ENCODE measurements at regions not wholly inside any gene's neighbourhood (a gene's known extent, or its start where the extent isn't known, plus 50 kb on each side); places are given as distances from the start of the nearest gene placed in this dataset.

DNA sequence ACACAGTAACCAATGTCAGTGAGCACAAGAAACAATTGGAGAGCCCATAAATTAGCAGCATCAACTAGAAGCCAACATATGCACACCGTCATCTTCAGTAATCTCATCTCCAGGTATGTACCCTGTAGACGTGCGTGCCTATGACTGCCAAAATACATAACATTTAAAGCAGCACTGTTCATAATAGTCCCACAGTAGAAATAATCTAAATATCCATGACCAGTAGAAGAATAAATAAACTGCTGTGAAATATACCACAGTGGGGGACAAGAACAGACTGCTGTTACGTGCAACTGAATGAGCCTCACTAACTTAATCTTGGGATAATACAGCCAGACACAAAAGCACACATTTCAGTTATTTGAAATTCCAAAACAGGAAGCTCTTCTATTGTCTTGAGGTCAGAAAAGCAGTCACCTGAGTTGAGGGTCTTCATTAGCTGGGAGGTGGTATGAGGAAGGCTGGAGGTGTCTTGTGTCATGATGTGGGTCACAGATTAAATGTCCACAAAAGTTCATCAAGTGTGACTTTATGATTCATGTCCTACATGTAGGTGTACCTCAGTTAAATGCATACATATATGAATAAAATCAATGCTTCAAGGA is 454.2 kb upstream of the AKR1E2 start:
- DNase-seq = no peak

DNA sequence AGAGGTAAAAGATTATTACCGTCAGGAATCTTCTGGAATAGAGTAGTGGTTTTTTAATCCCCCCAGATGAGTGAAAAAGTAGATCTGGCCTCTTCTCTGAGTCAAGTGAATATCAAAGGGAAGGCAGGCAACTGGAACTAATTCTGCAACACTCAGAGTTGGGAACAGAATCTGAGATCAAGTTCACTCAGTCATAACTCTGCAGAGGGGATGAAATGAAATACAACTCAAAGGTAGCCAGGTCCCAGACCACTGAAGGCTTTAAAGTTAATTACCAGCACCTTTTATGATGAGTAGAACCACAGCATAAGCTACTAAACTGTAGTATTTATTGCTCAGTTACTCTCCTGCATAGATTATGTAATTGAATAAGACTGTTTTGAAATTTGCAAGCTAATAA is 455.6 kb upstream of the AKR1E2 start:
- DNase-seq = no peak

DNA sequence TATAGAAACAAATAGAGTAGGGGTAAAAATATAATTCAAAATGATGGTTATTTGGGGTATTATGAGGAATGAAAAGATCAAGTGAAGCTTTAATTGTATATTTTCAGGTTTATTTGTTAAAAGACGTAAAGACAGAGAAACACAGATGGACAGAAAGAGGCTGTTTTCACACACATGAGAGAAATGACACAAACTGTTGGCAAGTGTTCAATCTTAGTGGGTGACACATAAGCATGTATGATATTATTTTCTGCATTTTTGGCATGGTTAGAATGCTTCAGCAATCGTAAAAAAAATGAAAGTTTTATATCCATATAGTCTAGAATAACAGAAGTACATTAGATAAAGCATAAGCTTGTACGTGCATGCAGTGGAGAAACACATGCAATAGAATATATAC is 464.4 kb upstream of the AKR1E2 start:
- no peak for DNase-seq

DNA sequence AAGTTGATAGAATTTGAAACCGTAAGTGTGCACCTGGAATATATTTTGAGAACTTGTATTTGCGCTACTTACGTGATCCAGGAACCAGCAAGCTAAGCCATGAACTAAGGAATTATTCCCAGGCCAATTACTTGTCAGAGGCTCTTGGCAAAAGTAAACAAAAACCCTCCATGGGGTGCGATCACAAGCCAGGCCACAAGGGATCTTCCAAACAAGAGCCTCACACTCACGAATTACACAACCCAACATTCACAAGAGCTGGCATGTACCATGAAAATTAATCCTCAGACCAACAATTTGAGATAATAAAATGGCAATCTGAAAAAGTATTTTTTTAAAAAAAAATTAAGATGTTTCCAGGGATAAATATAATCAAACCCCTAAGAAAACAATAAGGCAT is 467.0 kb upstream of the AKR1E2 start:
- DNase-seq = no peak

DNA sequence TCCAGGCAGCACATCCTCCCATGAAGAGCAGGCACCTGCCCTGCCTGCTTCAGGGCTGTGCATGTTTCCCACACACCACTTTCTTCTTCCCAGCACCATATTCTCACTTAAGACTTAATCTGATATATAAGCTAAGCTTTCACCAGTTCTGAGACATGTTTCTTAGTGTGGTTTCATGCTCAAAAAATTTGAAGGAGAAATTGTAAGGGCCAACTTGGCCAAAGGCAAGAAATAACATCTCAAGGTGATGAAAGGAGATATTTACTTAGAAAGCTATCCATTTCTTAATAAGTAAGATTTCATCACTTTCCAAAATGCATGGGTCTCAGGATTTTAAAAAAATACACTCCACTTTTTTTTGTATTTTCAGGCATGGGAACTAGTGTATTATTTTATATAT is 468.1 kb upstream of the AKR1E2 start:
- no peak for DNase-seq

DNA sequence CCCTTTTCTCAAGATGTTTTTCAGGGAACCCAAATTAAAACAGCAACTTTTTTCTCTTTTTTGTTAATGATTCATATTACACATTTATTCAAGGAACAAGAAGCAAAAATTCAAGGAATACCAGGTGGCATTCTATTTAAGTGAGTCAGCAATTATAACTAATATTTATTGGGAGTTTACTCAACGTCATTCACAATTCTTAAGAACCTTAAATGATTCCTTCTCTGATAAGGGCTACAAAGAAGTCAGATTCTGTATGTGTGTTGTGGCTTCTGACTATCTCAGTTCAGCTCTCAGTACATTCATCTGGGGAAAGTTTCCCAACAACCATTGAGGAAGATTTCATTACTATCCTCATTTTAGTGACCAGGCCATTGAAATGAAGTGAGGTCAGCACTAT is 470.7 kb upstream of the AKR1E2 start:
- DNase-seq = no peak

DNA sequence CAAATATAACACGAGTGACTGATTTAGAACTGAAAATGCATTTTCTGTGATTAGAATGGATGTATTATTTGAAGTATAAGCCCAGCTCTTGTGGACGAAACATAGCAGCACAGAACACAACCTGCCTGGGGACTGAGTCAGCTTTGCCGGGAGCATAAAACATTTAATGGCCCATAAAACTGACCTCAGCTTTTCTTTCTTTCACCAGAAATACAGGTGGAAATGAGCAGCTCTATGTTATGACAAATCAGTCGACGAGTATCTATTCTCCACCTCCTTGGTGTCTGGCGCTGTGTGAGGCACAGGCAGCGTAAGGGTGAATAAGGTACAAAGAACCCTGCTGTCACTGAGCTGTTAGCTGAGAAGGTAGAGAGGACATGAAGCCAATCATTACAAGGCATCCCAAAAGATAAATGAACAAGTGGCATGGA is 471.6 kb upstream of the AKR1E2 start:
- DNase-seq = no peak

DNA sequence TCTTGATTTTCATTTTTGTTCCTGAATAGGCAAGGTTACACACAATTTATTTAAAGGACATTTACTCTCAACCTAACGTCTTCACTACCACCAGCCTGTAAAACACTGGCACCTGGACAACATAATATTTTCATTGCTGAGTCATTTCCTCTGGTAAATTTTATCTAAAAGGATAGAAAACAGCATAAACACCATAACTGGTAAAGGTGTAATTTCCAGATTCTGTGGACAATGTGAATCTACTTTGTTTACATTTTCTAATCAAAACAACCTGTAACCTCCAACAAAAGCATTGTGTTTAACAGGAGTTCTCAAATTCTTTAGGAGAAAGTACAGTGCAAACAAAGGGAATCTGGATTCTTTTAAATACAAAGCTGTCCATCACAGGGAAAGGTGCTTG is 472.0 kb upstream of the AKR1E2 start:
- peak in 1 of 2 experiments; percentile 3 for DNase-seq

DNA sequence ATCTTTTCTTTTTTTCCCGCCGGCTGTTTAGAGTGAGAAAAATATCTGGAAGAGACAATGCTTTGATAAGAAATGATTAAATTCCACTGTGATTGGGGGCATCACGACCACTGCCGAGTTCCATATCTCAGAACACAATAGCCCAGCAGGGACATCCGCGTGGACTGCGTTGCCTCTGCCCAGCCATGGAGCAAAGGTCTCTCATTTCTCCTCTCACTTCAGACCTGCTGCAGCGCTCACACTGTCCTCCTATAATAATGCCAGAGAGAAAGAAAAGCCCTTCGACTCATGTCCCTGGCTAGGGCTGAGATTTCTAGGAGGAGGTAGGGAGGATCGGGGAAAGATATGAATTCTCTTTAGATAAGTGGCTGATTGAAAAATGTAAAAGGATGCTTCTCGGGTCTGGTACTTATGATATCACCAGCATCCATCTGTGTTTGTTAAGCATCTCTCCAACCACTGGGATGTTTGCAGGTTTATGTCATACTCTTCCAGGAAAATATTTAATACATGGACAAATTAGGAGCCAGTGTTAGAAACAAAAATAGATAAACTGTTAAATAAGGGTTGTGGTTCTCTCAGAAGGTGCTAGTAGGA is 472.9 kb upstream of the AKR1E2 start:
- DNase-seq = no peak

DNA sequence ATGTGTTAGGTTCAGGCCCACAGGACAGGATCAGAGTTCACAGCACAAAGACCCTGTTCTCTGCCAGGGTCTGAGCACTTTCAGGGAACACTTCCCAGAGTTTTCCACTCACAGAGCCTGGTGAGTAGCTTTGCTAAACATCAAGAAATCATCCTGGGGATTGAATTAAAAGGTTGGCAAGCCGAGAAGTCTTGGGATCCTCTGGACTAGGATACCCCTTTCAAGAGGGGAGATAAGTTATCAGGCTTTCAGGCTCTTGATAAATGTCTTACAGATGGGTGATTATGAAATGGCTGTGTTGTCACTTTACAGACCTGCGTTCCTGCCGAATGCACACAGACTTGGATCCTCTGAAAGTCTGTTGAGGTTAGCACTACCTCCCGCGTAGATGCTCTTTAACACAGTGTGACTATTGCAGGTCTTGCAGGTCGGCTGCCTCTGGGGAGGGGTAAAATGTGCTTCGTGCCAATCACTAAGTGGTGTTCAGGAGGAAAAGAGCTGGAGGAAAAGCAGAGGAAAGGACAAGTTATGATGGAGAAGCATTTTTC is 473.5 kb upstream of the AKR1E2 start:
- DNase-seq = no peak

DNA sequence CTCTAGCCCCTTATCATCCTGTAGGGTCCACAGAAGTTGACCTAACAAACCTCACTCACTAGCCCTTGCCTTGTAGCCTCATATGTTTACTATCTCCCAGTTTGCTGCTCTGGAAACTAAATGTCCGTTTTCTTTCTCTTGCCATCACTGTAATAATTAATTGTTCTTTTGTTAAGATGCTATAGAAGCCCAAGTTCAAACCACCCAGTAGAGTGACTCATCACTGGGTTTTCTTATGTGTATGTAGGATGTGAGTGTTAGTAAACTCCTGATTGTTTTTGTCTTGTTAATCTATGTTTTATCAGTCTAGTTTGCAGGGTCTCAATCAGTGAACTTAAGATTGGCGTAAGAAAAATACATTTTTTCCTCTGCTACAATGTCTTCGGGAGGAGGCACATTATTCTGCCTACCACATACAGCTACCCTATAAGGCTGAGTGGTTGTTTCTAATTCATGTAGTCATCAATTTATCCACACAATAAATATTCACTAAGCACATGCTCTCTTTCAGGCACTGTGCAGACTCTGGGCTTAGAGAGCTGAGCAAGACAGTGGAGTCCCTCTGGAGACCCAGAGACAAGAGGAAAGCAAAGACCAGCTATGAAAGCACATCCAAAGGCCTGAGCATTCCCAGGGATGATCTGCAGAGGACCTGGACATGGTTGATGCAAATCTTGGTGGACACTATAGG is 474.1 kb upstream of the AKR1E2 start:
- no peak for DNase-seq

DNA sequence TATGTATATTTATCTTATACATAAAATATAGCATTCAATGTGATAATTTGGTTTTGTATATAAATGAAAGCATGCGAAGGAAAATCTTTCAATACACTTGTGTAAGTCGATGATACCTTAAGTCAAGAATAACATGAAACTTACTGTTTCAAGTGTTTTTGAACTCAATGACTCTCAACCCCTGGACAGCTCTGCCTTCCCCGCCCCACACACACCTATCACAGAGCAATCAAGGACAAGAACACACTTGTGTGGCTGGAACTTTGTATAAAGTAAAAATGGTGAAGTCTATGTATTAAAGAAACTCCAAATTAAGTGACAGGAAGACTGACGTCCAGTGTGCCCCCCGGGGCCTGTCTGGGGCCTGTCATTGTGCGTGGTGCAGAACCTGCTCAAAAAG is 478.6 kb upstream of the AKR1E2 start:
- no peak for DNase-seq

DNA sequence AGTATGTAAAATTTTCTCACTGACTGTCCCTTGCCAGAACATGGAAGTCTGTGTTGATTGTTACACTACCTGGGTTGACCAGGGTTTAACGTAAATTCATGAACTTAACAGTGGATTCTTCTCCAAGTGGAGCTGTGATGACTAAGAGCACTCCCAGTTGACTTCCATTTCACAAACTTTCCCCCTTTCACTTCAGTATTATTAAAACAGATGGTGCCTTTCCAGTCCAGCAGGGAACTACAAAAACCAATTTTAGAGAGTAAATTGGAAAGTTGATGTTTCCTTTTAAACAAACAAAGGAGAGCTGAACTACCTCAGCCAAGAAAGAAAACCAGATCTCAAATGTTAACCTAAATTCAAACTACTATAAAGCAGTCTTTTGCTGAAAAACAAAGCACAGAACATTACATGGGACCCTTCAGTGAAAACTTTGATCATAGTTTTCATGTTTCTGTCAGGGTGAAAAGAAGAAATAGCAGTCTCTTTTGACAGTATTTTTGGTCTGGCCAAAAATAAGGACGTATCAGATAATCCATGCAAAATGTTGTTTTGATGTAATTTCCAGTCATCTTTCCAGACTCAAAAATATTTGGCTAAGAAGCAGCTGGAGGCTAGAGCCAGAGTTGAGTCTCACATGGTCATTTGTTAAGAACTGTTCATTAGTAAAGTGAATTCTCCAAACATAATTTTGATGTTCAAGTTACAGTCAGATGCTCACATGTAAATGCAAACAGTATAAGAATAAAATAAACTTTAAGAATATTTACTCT is 479.9 kb upstream of the AKR1E2 start:
- no peak for DNase-seq

DNA sequence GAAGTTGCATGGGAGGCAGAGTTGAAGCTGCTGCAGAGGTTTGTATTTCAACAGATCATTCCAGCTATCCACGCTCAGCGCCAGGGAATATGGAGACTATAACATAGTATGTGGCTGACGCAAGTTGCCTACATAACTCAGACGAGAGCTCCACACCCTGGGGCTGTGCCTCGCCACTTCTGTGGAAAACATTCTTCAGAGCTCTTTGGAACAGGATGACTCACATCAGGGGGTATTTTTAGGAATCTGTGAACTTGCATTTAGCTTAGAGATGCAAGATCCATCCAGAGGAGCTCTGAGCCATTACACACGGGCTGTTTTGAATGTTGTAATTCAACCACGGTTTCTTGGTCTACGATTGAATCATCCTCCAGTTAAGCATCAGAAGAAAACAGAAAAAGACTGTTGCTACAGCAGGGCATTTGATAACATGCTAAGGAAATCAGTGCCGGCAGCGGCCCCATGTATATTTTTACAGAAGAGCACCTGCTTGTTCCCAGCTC is 481.5 kb upstream of the AKR1E2 start:
- DNase-seq = no peak

DNA sequence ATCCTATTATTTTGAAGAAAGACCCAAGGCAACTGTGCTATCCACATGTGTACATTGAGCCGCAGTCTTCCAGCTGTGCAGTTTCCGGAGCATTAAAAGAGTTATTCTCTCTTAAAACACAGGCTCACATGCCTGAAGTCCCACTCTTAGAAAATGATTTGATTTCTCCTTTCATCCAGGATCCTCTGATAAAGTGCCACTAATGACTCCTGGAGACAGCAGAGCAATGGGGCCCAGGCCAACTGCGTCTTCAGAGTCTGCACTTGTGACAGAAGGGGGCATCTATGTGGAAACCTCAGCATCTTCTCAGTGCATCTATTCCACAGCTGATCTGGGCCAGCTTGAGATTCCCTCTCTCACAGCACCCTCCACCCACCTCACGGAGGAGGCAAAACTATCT is 482.1 kb upstream of the AKR1E2 start:
- DNase-seq = no peak

DNA sequence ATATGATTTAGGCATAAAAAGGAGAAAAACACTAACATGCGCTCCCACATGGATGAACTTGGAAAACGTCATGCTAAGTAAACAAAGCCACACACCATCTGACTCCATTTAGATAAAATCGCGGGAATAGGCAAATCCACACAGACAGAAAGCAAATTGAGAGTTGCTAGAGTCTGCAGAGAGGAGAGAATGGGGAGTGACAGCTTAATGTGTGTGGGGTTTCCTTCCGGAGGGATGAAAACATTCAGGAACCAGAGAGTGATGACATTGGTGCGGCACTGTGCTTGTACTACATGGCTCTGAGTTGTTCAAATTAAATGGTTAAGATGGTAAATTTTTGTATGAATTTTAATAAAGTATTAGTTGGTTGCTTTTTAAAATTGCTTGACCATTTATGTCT is 482.9 kb upstream of the AKR1E2 start:
- no peak for DNase-seq

DNA sequence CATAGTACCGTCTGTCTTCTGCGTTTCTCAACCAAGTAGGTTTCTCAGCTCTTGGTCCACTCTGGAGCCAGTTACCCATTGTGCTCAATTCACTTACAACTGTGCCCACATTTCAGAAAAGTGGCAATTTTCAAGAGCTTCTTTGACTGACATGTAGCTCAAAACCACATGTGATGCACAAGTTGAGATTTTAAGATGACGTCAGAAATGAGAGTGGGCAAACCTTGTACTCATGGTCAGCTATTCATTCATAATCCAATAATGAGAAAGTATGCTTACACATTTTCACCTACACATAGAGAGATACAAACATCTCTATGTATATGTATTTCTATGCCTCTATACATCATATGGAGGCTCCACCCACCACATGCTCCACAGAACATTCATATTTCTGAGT is 487.2 kb upstream of the AKR1E2 start:
- no peak for DNase-seq

DNA sequence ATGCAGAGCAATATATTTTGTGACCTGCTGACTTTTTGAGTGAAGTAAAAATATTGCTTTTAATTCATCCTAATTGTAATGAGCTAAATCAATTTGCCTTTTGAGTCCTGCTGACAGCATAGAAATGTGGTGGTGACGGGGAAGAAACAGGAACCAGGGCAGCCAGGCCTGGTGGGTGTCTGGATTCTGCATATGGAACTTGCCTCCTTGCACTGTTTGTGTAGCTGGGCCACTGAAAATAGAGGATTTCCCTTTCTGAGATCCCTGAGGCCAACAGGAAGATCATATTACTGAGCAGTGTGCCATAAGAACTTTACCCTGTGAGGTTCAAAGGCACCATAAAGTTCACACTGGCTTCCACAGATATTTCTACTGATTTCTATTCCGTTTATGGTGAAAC is 488.4 kb upstream of the AKR1E2 start:
- DNase-seq = no peak

DNA sequence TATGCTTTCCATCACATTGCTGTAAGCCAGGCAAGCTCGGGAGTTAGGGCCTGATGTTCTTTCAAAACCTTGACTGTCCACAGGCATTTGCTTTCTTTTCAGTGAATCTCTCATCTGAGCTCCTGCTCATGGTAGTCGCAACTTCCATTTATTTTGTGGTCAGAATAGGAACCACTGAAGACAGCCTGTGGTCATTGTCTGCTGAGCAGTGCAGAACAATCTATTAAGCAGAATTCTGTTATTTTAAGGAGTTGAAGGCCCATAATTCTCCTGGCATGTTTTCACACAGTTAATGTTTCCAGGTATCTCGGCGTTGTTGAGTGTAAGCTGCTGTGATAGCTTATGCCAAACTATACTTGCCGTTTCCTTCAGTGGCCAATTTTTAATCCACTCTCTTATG is 491.1 kb upstream of the AKR1E2 start:
- DNase-seq = no peak

DNA sequence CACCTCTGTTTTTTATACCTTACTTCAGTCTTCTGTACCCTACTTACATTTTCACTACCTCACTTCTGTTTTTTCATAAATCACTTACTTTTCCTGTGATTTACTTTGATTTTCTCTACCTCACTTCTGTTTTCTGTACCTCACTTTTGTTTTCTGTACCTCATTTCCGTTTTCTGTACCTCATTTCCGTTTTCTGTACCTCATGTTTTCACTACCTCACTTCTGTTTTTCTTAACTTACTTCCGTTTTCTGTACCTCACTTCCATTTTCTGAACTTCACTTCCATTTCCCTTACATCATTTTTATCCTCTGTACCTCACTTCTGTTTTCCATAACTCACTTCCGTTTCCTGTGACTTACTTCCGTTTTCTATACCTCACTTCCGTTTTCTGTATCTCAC is 492.0 kb upstream of the AKR1E2 start:
- no peak for DNase-seq

DNA sequence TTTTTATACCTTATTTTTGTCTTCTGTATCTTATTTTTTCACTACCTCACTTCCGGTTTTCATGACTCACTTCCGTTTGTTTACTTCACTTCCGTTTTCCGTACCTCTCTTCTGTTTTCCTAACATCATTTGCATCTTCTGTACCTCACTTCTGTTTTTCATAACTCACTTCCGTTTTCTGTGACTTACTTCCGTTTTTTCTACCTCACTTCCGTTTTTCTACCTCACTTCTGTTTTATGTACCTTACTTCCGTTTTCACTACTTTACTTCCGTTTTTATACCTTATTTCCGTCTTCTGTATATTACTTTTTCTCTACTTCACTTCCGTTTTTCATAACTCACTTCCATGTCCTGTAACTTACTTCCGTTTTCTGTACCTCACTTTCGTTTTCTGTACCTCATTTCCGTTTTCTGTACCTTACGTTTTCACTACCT is 492.5 kb upstream of the AKR1E2 start:
- DNase-seq = no peak

DNA sequence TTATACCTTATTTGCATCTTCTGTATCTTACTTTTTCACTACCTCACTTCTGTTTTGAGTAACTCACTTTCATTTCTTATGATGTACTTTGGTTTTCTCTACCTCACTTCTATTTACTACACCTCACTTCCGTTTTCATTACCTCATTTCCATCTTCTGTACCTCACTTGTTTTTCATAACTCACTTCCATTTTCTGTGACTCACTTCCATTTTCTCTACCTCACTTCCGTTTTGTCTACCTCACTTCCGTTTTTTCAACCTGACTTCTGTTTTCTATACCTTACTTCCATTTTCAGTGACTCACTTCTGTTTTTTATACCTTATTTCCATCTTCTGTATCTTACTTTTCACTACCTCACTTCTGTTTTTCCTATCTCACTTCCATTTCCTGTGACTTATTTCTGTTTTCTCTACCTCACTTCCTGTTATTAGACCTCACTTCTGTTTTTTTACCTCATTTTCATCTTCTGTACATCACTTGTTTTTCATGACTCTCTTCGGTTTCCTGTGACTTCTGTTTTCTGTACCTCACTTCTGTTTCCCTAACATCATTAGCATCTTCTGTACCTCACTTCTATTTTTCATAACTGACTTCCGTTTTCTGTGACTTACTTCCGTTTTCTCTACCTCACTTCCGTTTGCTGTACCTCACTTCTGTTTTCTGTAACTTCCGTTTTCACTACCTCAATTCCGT is 493.1 kb upstream of the AKR1E2 start:
- no peak for DNase-seq

DNA sequence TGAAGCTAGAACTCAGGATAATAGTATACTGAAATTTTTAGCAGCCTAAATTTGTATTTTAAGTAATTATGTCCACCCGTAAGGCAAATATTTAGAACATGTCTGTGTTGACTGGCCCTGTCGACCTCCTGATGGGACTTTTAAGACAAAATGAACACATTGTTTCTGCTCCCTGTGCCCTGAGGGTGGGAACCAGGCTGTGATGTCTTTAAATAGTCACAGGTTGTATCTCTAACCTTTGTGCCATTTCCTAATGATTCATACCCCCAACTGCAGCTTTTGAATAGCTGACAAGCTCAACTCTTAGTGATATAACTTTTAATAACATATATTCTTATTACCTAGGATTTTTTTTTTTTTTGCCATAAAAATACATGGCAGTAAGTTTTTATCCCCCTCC is 494.9 kb upstream of the AKR1E2 start:
- DNase-seq = peak in 1 of 2 experiments; percentile 4
